B cell (primary cell): ENCODE measurements at regions not wholly inside any gene's neighbourhood (a gene's known extent, or its start where the extent isn't known, plus 50 kb on each side); places are given as distances from the start of the nearest gene placed in this dataset.

Experiments
- ATAC-seq: fragments of 200-7000 bp; cut with Tn5 transposase; one replicate; pipeline ENCODE4 v1.10.0; 2021; ENCODE audit warnings: low read depth, mild to moderate bottlenecking, moderate number of reproducible peaks, moderate library complexity
- CTCF ChIA-PET: fragments of 350-600 bp; sonication (Branson Sonifier 250); formaldehyde crosslinking; loops from one replicate; lab custom pipeline; 2021; ENCODE audit warnings: antibody characterized with exemption, inconsistent platforms; lab: Charles Lee
- POLR2A ChIA-PET: fragments of 350-600 bp; sonication (Branson Sonifier 250); formaldehyde crosslinking; loops from one replicate; lab custom pipeline; 2021; ENCODE audit warnings: antibody characterized with exemption; lab: Charles Lee
- DNase-seq: peaks from one replicate; pipeline ENCODE4 v3.0.0; 2013
- H2AFZ ChIP-seq: 2 replicates; pipeline ENCODE4 v1.6.1; 2012; ENCODE audit warnings: mild to moderate bottlenecking, low read depth, low read length; ENCODE audit not compliant: insufficient read depth, poor library complexity, severe bottlenecking
- H3K27ac ChIP-seq, 2 donors: 1 replicate in 1 of 2; 2 replicates in 1 of 2; pipeline ENCODE4 v1.5.1; 2012 to 2013; ENCODE audit warnings: low read length in 2 of 2, mild to moderate bottlenecking in 2 of 2, moderate library complexity in 1 of 2
- H3K27me3 ChIP-seq, 4 experiments: fragments of 200-600 bp in 1 of 4; sonication (generic) in 1 of 4; replicated peaks in 1 of 4; 1 replicate in 2 of 4; 2 replicates in 2 of 4; pipeline versions ENCODE4 v1.6.1 to v1.7.0; 2013 to 2016; ENCODE audit warnings: low read length in 3 of 4, mild to moderate bottlenecking in 2 of 4, mixed read lengths in 1 of 4, moderate library complexity in 1 of 4; ENCODE audit not compliant: insufficient read depth in 4 of 4, control insufficient read depth in 3 of 4; ENCODE audit errors: control extremely low read depth in 1 of 4
- H3K36me3 ChIP-seq, 2 experiments: replicated peaks in 1 of 2; 1 replicate in 1 of 2; 2 replicates in 1 of 2; pipeline versions ENCODE4 v1.6.1 to v1.7.1; 2013; ENCODE audit warnings: low read length in 1 of 2; ENCODE audit not compliant: insufficient read depth in 2 of 2, control insufficient read depth in 1 of 2; ENCODE audit errors: control extremely low read depth in 1 of 2, extremely low read depth in 1 of 2
- H3K4me1 ChIP-seq, 2 donors: fragments of 200-600 bp in 1 of 2; sonication (generic) in 1 of 2; 1 replicate in 1 of 2; 2 replicates in 1 of 2; pipeline versions ENCODE4 v1.5.1 to v1.6.1; 2013 to 2017; ENCODE audit warnings: low read length in 2 of 2; ENCODE audit not compliant: control insufficient read depth in 2 of 2, insufficient read depth in 2 of 2
- H3K4me2 ChIP-seq: replicated peaks from 2 replicates; pipeline ENCODE3; 2012; ENCODE audit warnings: mild to moderate bottlenecking, low read depth, low read length; ENCODE audit not compliant: poor library complexity, severe bottlenecking
- H3K4me3 ChIP-seq, 5 experiments: fragments of 200-600 bp in 1 of 5; sonication (generic) in 1 of 5; 1 replicate in 3 of 5; 2 replicates in 2 of 5; pipeline versions ENCODE4 v1.5.1 to v1.7.0; 2011 to 2016; ENCODE audit warnings: low read length in 4 of 5, mild to moderate bottlenecking in 4 of 5, low read depth in 2 of 5, control low read depth in 1 of 5, moderate library complexity in 1 of 5; ENCODE audit not compliant: insufficient read depth in 1 of 5; ENCODE audit errors: control extremely low read depth in 1 of 5, extremely low read depth in 1 of 5
- H3K79me2 ChIP-seq: fragments of 200-600 bp; sonication (generic); one replicate; pipeline ENCODE4 v1.6.0; 2016; ENCODE audit warnings: low read length; ENCODE audit not compliant: control insufficient read depth, insufficient read depth
- H3K9ac ChIP-seq: fragments of 200-600 bp; sonication (generic); 2 replicates; pipeline ENCODE4 v1.6.1; 2017; ENCODE audit warnings: mild to moderate bottlenecking, low read length, moderate library complexity
- H3K9me3 ChIP-seq, 3 donors: one replicate each; pipeline versions ENCODE4 v1.6.1 to v1.7.1; 2013; ENCODE audit warnings: low read length in 2 of 3; ENCODE audit not compliant: control insufficient read depth in 2 of 3, insufficient read depth in 1 of 3; ENCODE audit errors: control extremely low read depth in 1 of 3
- H4K20me1 ChIP-seq: 2 replicates; pipeline ENCODE4 v1.6.0; 2012; ENCODE audit warnings: mild to moderate bottlenecking, low read length; ENCODE audit not compliant: insufficient read depth, control insufficient read depth, poor library complexity, severe bottlenecking
- H3K27ac Mint-ChIP-seq: one replicate; pipeline ENCODE4 v1.8.0; 2021; ENCODE audit warnings: mixed read lengths
- H3K27me3 Mint-ChIP-seq: one replicate; pipeline ENCODE4 v1.8.0; 2021; ENCODE audit warnings: mixed read lengths
- H3K4me1 Mint-ChIP-seq: one replicate; pipeline ENCODE4 v1.8.0; 2021; ENCODE audit warnings: mixed read lengths
- H3K4me3 Mint-ChIP-seq: one replicate; pipeline ENCODE4 v1.8.0; 2021; ENCODE audit warnings: mixed read lengths
- H3K9me3 Mint-ChIP-seq: one replicate; pipeline ENCODE4 v1.8.0; 2022; ENCODE audit warnings: mixed read lengths; ENCODE audit not compliant: insufficient read depth
- CTCF ChIP-seq: fragments of 200-600 bp; IDR thresholded peaks from one replicate; pipeline ENCODE4 v1.8.0; 2022; ENCODE audit warnings: antibody characterized with exemption, mild to moderate bottlenecking
- EZH2 ChIP-seq: IDR thresholded peaks from 2 replicates; pipeline ENCODE4 v1.6.1; 2012; ENCODE audit warnings: borderline replicate concordance, low read depth, mild to moderate bottlenecking, moderate library complexity, low read length; ENCODE audit not compliant: insufficient read depth, poor library complexity, severe bottlenecking
- WGBS: methylation state at CpG from one replicate; pipeline ENCODE4 v1.1.5; 2013; ENCODE audit warnings: missing lambda C conversion rate; ENCODE audit not compliant: insufficient coverage; 5-methylcytosine and 5-hydroxymethylcytosine counted together
- intact Hi-C: fragments of 100-400 bp; cut with micrococcal nuclease; formaldehyde crosslinking; loops from one replicate; pipeline ENCODE4 v1.10.0; 2022

GRCh38 chr1:23615423-23615822, 56.1 kb upstream of the ID3 start:
- Histone ChIP-seq H3K9me3 (no peaks in the 10 kb centered on the region), H3K9ac (no peak overlapping the region), H3K4me3 (no peak overlapping the region), H3K4me1 (peaks cover 77 to 94% of the 10 kb centered on the region in 2 donors), H3K4me2 (peak overlapping the region; percentile 65), H3K27ac (peak overlapping the region; percentile 76 to 88), H3K79me2 (no peaks in the 10 kb centered on the region), H3K36me3 (no peaks in the 10 kb centered on the region), H2AFZ (no peak overlapping the region), H3K27me3 (no peaks in the 10 kb centered on the region), H4K20me1 (no peaks in the 10 kb centered on the region)
- Mint-ChIP-seq H3K27me3 (no peaks in the 10 kb centered on the region), H3K4me3 (no peak overlapping the region), H3K9me3 (no peaks in the 10 kb centered on the region), H3K27ac (peak overlapping the region; percentile 86), H3K4me1 (peaks cover 90% of the 10 kb centered on the region)
- DNase-seq (no peak), ATAC-seq (no peak)
- POLR2A ChIA-PET, result interaction anchor here (0.6 to 6.3 kb wide), 2 partner anchors 17 to 23 kb away, joined by 3 to 52 read pairs; no protein-coding TSS in a partner anchor
- WGBS, result 91% methylated on average over 6 of the region's 6 CpGs
- intact Hi-C loops, result loop anchor here (10.0 kb wide), 1 partner anchor 109 kb away; no protein-coding TSS in a partner anchor
- TF ChIP-seq EZH2 (no peak), CTCF (no peak)
- CTCF ChIA-PET, result interaction anchor here (6.7 kb wide), 1 partner anchor 20 kb away, joined by 86 read pairs; no protein-coding TSS in a partner anchor

GRCh38 chr1:23614032-23614660, 54.8 kb upstream of the ID3 start:
- Mint-ChIP-seq H3K9me3 (no peaks in the 10 kb centered on the region), H3K27ac (peak overlapping the region; percentile 86), H3K4me3 (peak overlapping the region; percentile 8), H3K4me1 (peaks cover 81% of the 10 kb centered on the region), H3K27me3 (no peaks in the 10 kb centered on the region)
- Histone ChIP-seq H3K9me3 (no peaks in the 10 kb centered on the region), H3K79me2 (no peaks in the 10 kb centered on the region), H4K20me1 (no peaks in the 10 kb centered on the region), H3K4me2 (peak overlapping the region; percentile 65), H3K4me3 (no peak overlapping the region), H2AFZ (peak overlapping the region; percentile 13), H3K4me1 (peaks cover 69 to 84% of the 10 kb centered on the region in 2 donors), H3K36me3 (no peaks in the 10 kb centered on the region), H3K27me3 (no peaks in the 10 kb centered on the region), H3K27ac (peak overlapping the region; percentile 76 to 88), H3K9ac (no peak overlapping the region)
- ATAC-seq (peak; percentile 18), DNase-seq (peak; percentile 52)
- 22% methylated on average over 7 of the region's 8 CpGs for WGBS
- POLR2A ChIA-PET, result interaction anchor here (0.5 to 6.3 kb wide), 10 partner anchors 13 to 61 kb away, joined by 4 to 52 read pairs (median 11); partner anchors contain the start of gene ID3
- TF ChIP-seq CTCF (no peak), EZH2 (no peak)
- CTCF ChIA-PET, result interaction anchor here (0.7 to 6.7 kb wide), 12 partner anchors 11 to 117 kb away, joined by 3 to 86 read pairs (median 6); partner anchors contain the start of gene ID3
- intact Hi-C loops, result loop anchor here (10.0 kb wide), 1 partner anchor 111 kb away; no protein-coding TSS in a partner anchor
